HG02798 (cell line): ENCODE measurements at regions not wholly inside any gene's neighbourhood (a gene's known extent, or its start where the extent isn't known, plus 50 kb on each side); places are given as distances from the start of the nearest gene placed in this dataset.
"Not testable (repeated sequence)": the region's sequence is repeated elsewhere in the genome, so short reads cannot be mapped to it uniquely, and the experiment has no call there.

Source experiments
- ATAC-seq: cut with Tn5 transposase; IDR thresholded peaks from one replicate; pipeline ENCODE4 v1.9.1; 2021; ENCODE audit warnings: mild to moderate bottlenecking; ENCODE audit not compliant: unreplicated experiment, poor library complexity

DNA sequence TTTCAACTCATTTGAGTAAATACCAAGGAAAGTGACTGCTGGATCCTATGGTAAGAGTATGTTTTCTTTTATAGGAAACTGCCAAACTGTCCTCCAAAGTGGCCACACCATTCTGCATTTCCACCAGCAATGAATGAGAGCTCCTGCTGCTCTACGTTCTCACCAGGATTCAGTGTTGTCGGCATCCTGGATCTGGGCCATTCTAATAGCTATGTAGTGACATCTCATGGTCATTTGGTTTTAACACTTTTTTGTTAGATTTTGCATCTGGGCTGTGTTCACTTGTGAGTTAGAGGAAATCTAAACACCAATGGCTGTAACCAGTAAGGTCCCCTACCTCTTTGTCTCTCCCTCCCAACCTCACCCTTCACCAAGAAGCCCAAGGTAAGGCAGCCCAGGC is 115.9 kb downstream of the ATPSCKMT start:
- no peak for ATAC-seq

DNA sequence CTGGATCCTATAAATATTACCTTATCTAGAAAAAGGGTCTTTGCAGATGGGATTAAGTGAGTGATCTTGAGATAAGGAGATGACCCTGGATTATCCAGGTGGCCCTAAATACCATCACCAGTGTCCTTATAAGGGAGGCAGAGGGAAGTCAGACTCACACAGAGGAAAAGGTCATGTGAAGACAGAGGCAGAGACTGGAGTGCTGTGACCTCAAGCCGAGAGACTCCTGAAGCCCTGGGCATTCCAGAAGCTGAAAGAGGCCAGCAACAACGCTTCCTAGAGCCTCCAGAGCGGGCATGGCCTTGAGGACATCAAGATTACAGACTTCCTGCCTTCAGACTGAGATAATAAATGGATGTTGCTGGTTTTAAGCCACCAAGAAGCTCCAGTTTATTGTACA is 118.8 kb downstream of the ATPSCKMT start:
- no peak for ATAC-seq

DNA sequence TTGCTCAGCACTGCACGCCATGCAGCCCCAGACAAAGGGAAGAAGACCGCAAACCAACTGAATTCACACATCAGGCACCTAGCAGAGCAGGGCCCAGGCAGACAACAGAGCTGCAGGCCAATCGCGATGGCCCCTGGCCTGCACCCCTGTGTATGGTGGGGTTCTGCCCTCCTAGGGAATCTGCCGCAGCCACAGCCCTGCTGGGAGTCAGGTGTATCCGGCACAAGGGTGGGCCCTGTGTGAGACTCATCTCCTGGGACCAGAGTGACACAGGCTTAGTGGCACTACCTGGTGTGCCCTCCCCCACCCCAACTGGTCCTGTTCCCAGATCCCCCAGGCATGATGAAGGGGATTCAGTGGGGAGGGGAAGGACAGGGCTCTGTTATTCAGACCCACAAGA is 122.8 kb downstream of the ATPSCKMT start:
- no peak for ATAC-seq

DNA sequence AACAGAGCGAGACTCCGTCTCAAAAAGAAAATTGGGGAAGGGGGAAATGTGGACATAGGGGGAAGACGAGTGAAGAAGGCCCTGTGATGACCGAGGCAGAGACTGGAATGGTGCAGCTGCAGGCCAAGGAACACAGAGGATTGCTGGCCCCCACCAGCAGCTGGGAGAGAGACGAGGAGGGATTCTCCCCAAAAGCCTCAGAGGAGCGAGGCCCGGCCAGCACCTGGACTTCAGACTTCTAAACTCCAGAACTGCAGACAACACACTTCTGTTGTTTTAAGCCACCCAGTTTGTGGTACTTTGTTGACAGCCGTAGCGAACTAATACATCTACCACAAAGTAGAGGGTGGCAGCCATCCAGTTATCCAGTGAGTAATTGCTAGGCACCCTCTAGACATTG is 124.6 kb downstream of the ATPSCKMT start:
- no peak for ATAC-seq

DNA sequence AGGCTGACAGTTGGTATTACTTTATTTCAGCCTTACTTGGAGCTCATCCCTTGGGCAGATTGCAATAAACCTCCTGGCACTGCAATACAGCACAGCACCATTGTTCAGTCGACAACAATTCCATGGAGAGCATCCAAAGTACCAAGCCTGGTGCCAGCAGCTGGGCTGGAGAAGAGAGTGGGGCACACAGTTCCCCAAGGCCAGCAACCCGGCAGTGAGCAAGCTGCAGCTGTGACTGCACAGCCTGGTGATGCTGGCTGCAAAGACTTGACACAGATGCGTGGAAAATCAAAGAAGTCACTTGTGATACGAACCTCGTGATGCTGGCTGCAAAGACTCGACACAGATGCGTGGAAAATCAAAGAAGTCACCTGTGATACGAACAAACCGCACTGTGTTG is 125.4 kb downstream of the ATPSCKMT start:
- no peak for ATAC-seq

GRCh38 chr5:10123254-10123989 is 126.3 kb downstream of the ATPSCKMT start:
- no peak for ATAC-seq

- ATAC-seq: no peak
Observed at GRCh38 chr5:10122076-10122726, 127.5 kb downstream of the ATPSCKMT start.

GRCh38 chr5:10120934-10121333 is 128.8 kb downstream of the ATPSCKMT start:
- ATAC-seq: no peak

GRCh38 chr5:10118150-10118549 is 131.5 kb downstream of the ATPSCKMT start:
- no peak for ATAC-seq

- no peak for ATAC-seq
Observed at GRCh38 chr5:10116594-10116993, 133.1 kb downstream of the ATPSCKMT start.

DNA sequence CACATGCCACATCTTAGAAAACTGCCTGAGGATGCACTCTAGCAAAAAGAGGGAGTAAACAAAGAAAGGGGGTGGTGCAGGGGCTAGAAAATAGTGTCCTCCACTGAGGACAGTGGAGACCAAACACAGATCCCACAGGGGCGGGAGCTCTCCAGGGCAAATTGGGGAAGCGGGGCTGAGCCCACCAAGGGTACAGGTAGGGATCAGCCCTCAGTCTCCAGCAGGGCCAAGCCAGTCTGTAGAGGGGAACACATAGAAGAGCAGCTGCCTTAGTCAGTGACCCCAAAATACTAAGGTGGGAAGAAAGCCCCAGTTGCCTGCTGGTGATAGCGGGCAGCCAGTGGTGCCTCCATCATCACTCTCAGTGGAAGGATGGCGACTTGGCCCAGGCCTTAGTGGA is 134.0 kb downstream of the ATPSCKMT start:
- no peak for ATAC-seq

DNA sequence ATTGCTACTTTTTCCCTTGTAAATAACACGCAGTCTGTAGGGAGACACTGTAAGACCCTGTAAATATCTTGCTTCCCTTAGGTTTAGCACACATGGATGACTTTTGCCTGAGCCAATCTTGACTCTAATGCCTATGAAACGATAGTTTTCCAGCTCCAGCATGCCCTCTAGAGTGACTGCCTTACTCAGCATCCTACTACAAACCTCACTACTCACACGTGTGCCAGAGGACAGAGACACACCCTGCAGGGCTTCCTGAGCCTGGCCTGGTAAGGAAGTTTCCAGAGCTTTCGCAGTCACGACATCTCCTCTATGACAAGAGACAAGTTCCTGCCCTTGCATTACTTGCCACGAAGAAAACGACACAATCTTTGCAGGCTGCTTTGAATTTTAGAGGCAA is 138.1 kb downstream of the ATPSCKMT start:
- peak; percentile 71 for ATAC-seq

DNA sequence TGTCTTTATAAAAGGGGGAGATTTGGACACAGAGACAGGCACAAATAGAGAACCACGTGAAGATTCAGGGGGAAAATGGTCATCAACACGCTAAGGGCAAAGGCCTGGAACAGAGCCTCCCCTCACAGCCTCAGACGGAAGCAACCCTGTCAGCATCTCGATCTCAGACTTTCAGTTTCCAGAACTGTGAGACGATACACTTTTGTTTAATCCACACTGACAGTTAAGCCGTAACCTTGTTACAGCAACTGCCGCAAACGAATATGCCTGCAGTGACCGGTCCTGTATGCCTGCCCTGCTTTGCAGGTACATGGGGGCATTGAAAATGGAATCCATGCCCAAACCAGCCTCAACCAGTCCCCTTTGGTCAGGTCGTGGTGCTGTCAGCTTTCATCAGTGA is 139.5 kb downstream of the ATPSCKMT start:
- ATAC-seq: no peak

DNA sequence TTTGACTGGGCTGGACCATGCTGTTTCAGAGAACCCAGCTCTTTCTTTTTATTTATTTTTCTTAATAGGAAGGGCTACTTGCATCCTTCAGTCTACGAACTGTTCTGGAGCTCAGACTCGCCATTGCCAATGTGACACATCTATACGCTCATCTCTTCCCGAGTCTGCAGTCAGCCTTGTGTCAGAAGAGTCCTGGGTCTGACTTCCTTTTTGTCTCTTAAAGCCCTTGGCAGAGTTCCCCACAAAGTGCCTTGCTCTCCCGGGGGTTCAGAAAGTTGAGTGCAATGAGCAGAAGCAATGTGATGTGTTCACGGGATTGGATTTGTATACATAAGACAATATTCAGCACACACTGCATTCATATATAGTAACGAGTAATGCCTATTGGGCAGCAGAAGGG is 140.4 kb downstream of the ATPSCKMT start:
- ATAC-seq: no peak

DNA sequence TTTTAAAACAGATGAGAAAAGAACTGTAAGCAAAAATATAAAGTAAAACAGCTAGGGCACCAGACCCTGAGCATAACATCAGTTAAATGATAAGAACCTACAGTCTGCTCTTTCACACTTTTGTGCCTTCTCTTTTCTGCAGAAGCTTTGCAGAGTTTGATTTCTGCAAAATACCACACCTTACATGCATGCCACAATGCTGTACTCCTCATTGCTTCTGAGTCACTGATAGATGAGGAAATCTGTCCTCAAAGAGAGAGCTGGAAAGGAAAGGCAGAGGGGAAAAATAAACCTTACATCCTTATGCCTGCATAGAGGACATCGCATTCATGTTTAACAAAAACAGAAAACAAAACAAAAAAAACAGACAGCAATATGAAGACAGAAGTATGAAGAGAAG is 142.9 kb downstream of the ATPSCKMT start:
- no peak for ATAC-seq

- no peak for ATAC-seq
Observed at GRCh38 chr5:10106285-10106684, 143.4 kb downstream of the ATPSCKMT start.

DNA sequence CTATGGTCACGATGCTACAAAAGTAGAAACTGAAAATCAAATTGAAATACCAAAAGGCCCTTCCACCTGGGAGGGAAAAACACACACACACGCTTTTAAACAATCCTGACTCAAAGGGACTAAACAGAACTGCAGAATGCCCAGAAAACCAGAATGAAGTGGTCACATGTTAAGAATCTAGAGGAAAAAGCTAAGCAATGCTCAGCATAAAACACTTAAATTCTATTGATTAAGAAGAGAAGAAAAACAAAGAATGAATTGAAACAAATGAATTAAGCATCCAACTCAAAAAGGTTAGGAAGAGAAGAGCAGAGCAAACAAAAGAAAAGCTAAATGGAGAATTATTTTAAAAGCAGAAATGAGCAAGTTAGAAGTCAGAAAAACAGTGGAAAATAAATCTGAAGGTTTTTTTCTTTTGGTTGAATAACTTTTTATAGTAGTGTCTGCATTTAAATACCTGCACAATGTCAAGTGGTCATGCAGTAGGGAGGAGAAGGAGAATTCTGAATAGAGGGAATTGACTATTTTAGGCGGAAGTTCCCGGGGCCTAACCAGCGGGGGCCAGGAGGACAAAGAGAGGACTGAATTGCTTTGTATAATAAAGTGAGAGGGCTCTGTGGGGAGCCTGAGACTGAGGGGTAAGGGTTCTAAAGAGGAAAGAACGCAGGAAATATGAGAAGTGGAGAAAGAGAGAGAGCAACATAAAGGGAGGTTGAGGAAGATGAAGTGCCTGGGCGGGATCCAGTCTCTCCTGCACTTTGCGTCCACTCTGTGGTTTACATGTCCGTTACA is 146.8 kb downstream of the ATPSCKMT start:
- ATAC-seq: no peak

GRCh38 chr5:10102235-10102634 is 147.5 kb downstream of the ATPSCKMT start:
- not testable (repeated sequence) for ATAC-seq

- ATAC-seq: no peak
Observed at GRCh38 chr5:10099548-10099947, 150.1 kb downstream of the ATPSCKMT start.

DNA sequence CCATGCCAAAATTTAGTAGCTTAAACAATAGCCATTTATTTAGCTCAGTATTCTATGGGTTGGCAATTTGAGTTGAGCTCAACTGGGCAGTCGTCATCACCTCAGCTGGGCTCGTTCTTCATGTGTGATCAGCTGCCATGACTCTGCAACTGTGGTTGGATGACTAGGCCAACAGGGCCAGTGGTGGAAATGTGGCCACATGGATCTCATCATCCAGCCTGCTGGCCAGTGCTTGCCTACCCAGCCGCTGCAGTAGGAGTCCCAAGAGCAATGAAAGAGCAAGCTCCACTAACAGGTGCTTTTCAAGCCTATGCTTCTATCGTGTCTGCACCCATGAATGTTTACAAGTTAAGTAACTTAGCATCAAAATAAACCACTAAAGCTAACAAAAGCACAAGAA is 158.0 kb downstream of the ATPSCKMT start:
- no peak for ATAC-seq

DNA sequence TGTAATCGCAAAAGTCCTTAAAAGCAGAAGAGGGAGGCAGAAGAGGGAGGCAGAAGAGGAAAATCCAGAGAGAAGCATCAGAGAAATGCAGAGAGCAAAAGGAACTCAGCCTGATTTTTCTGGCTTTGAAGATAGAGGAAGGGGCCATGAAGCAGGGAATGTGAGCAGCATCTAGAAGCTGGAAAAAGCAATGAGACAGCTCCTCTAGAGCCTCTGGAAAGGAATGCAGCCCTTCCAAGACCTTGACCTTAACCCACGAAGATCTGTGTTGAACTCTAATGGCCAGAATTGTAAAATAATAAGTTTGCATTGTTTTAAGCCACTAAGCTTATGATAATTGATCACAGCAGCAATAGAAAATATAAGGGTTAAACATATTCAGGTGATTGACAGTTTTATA is 159.6 kb downstream of the ATPSCKMT start:
- ATAC-seq: no peak
